SJCRH30 (cell line): ENCODE measurements at regions not wholly inside any gene's neighbourhood (a gene's known extent, or its start where the extent isn't known, plus 50 kb on each side); places are given as distances from the start of the nearest gene placed in this dataset.

Experiments used
- DNase-seq, 2 experiments: peaks; one replicate each; pipeline ENCODE4 v3.0.0-alpha.2; 2015 to 2020
- H3K27ac ChIP-seq: fragments of 250-450 bp; sonication (Bioruptor Pico); 2 replicates; pipeline ENCODE4 v1.5.1; 2020; ENCODE audit warnings: mild to moderate bottlenecking, moderate library complexity
- H3K27me3 ChIP-seq: fragments of 250-450 bp; sonication (Bioruptor Pico); 2 replicates; pipeline ENCODE4 v1.5.1; 2020; ENCODE audit warnings: mild to moderate bottlenecking, moderate library complexity
- H3K36me3 ChIP-seq: fragments of 250-450 bp; sonication (Bioruptor Pico); 2 replicates; pipeline ENCODE4 v1.5.1; 2020; ENCODE audit warnings: mild to moderate bottlenecking, moderate library complexity
- H3K4me1 ChIP-seq: fragments of 250-450 bp; sonication (Bioruptor Pico); 2 replicates; pipeline ENCODE4 v1.5.1; 2020; ENCODE audit warnings: mild to moderate bottlenecking, moderate library complexity
- H3K4me3 ChIP-seq: fragments of 250-450 bp; sonication (Bioruptor Pico); 2 replicates; pipeline ENCODE4 v1.5.1; 2020; ENCODE audit warnings: mild to moderate bottlenecking, moderate library complexity
- H3K9me3 ChIP-seq: fragments of 250-450 bp; sonication (Bioruptor Pico); replicated peaks from 2 replicates; pipeline ENCODE4 v1.5.1; 2020; ENCODE audit warnings: mild to moderate bottlenecking, moderate library complexity

DNA sequence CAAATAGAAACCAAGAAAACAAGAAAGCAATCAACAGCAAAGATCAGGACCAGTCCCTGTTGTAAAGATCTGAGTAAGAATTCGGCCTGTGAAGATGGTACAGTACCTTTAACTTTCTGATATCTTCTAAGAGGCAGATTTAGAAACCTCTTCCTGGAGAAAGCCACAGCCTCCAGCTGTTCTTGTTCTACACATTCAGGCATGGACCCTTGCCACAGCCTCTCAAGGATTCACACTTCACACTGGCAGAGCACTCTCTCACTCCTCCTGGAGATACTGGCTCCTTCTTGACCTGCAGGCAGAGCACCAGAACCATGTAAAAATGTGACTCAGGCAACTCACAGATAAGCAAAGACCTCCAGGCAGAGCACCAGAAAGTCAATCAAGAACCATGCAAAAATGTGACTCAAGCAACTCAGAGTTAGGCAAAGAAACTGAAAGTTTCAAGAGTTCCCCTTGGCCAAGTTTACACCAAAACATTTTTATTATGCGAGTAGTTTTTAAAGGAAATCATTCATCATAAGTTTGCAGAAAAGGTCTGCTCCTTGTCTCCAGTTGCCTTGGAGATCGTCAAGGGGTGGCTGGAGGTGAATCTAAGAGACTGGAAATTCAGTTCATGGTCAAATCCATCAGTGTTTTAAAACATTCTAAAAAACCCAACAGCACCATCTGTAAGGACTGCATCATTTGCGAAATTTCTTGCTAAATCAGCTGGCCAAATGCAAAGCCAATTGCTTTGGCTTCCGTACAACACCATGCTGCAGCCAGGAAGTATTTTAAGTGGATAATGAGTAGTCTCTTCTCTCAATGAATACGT, 119.3 kb upstream of the MDM1 start:
- no peak overlapping the region for H3K27ac ChIP-seq
- no peak for DNase-seq
- 0 out of 2 replicates have a peak, but pooled peaks cover 2% of the 10 kb centered on the region for H3K4me1 ChIP-seq
- H3K9me3 ChIP-seq = 0 out of 2 replicates have a peak, but pooled peaks cover 2% of the 10 kb centered on the region
- H3K36me3 ChIP-seq = no peaks in the 10 kb centered on the region
- no peaks in the 10 kb centered on the region for H3K27me3 ChIP-seq
- no peak overlapping the region for H3K4me3 ChIP-seq

DNA sequence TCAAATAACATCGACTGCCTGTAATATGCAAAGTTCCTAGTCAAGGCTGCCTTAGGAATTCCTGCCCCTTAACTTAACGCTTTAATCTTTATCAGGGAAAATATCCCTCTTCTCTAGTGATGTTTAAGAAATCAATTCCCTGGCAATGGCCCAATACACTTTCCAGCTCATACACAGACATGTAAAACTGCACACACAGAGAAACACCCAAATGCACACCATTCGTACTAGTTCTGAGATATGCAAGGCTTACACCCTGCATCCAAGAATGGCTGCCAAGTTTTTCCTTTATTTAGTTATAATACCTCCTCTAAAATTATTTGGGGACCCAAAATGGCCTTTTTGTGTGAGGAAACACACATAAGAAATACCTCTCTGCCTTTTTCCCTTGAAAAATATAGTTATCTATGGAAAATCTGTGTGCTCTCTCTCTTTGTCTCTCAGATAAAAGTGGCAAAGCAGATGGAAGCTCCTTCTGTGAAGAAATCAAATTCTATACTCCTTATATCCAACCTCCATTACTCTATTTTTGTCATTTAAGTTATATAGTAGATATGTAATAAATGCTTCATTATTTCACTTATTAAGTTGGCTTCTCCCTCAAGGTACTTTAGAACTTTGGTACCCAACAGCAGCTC, 120.0 kb upstream of the MDM1 start:
- no peaks in the 10 kb centered on the region for H3K36me3 ChIP-seq
- no peak overlapping the region for H3K27ac ChIP-seq
- 0 out of 2 replicates have a peak, but pooled peaks cover 2% of the 10 kb centered on the region for H3K9me3 ChIP-seq
- H3K27me3 ChIP-seq = no peaks in the 10 kb centered on the region
- 0 out of 2 replicates have a peak, but pooled peaks cover 2% of the 10 kb centered on the region for H3K4me1 ChIP-seq
- no peak for DNase-seq
- H3K4me3 ChIP-seq = no peak overlapping the region

DNA sequence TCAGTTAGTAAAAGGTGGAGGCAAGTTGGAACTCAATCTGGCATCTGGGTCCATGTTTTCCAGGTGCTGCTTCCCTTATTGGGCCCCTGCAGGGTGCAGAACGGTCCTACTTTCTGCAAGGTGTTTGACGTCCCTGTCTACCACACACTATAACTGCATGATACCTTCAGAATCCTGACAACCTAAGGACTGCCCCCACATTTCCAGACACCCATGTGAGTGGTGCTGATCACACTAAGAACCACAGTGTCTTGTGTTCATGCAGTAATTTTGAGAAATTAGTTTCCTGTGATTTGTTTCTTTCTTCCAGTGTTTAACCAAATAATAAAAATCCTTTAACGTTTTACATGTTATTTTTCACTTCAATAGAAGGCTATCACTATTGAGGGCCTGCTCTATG, 121.1 kb upstream of the MDM1 start:
- H3K4me3 ChIP-seq = no peak overlapping the region
- no peaks in the 10 kb centered on the region for H3K36me3 ChIP-seq
- H3K27ac ChIP-seq = no peak overlapping the region
- H3K27me3 ChIP-seq = no peaks in the 10 kb centered on the region
- 0 out of 2 replicates have a peak, but pooled peaks cover 2% of the 10 kb centered on the region for H3K4me1 ChIP-seq
- no peak for DNase-seq
- H3K9me3 ChIP-seq = 0 out of 2 replicates have a peak, but pooled peaks cover 2% of the 10 kb centered on the region

DNA sequence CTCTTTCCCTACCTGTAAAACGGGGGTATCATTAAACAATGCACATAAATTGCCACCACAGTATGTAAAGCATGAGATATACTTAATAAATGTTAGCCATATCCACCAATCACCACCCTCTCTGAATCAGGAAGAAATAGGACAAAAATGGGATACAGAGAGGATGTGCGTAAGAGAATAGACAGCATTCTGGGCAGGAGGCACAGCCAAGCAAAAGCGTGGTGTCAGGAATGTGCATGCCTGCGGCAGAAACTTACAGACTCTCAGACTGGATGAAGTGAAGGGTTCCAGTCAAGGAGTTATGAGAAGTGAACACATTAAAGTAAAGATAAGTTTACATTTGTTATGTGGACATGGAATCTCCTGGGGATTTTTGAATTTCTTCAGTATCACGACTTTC, 121.7 kb upstream of the MDM1 start:
- no peaks in the 10 kb centered on the region for H3K27me3 ChIP-seq
- 0 out of 2 replicates have a peak, but pooled peaks cover 2% of the 10 kb centered on the region for H3K9me3 ChIP-seq
- no peaks in the 10 kb centered on the region for H3K36me3 ChIP-seq
- no peak for DNase-seq
- 0 out of 2 replicates have a peak, but pooled peaks cover 2% of the 10 kb centered on the region for H3K4me1 ChIP-seq
- H3K4me3 ChIP-seq = no peak overlapping the region
- H3K27ac ChIP-seq = no peak overlapping the region

DNA sequence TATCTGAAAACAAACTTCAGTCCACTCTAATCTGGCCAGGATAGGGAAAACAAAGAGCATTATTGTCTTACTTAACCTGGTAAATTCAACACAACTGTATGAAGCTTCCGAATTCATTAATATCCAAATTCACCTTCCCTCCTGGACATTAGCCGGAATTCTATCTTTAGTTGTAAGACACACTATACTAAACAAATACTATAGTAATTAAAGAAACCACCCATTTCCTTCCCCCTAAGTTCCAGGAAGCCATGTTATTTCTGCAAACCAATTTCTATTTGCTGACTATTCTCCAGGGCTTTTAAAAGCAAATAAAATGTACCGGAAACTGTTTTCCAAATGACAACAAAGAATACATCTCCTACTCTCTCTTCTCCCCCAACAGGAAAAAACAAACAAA, 122.7 kb upstream of the MDM1 start:
- Histone ChIP-seq H3K27me3 (no peaks in the 10 kb centered on the region), H3K4me1 (0 out of 2 replicates have a peak, but pooled peaks cover 2% of the 10 kb centered on the region), H3K4me3 (no peak overlapping the region), H3K36me3 (no peaks in the 10 kb centered on the region), H3K9me3 (no peaks in the 10 kb centered on the region), H3K27ac (no peak overlapping the region)
- no peak for DNase-seq

DNA sequence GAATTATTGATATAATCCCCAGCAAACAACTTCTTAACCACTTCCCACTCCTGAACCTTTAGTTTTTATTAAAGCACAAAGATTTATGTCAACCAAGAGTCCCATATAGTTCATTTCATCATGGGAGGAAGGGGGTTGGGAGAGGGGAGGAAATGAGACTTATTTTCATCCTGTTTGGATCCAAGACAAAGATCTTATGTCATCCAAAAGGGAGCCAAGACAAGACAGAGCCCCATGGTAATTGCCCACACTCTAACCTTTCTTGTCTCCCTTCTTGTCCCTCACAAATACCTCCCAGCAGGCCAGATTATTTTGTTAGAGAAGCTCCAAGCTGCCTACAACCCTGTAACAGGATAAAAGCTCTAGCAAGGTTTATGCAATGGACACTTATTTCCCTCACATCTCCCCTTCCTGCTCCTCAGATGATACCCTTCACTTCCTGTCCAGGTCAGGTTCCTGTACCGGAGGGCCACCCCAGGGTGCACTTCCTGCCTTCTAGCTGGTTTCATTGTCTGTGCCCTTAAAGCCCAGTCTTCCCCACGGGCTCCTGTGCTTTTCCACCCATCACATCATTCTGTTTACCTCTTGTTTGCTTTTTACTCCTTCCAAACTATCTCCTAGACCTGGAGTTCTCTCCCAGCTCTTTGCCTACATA, 123.7 kb upstream of the MDM1 start:
- H3K4me3 ChIP-seq = no peak overlapping the region
- H3K27ac ChIP-seq = no peak overlapping the region
- H3K9me3 ChIP-seq = no peaks in the 10 kb centered on the region
- 0 out of 2 replicates have a peak, but pooled peaks cover 2% of the 10 kb centered on the region for H3K4me1 ChIP-seq
- H3K27me3 ChIP-seq = no peaks in the 10 kb centered on the region
- no peaks in the 10 kb centered on the region for H3K36me3 ChIP-seq
- DNase-seq = peak in 1 of 2 experiments; percentile 12

DNA sequence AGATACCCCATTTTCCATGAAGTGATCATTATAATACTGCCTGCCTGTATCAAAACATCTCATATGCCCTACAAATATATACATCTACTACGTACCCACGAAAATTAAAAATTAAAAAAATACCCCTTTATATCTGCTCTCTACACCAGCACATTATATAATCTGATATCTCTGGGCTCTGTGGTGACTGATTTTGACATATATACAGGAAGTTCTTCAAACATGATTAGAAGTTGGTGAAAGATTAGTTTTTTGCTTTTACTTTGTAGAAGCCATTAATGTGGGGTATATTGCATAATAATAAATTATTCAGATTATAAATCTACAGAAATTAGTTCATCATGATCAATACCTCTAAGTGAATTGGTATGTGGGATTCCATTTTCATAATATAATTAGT, 126.7 kb upstream of the MDM1 start:
- Histone ChIP-seq H3K27me3 (no peaks in the 10 kb centered on the region), H3K4me3 (no peak overlapping the region), H3K4me1 (0 out of 2 replicates have a peak, but pooled peaks cover 2% of the 10 kb centered on the region), H3K36me3 (no peaks in the 10 kb centered on the region), H3K9me3 (no peaks in the 10 kb centered on the region), H3K27ac (no peak overlapping the region)
- no peak for DNase-seq

DNA sequence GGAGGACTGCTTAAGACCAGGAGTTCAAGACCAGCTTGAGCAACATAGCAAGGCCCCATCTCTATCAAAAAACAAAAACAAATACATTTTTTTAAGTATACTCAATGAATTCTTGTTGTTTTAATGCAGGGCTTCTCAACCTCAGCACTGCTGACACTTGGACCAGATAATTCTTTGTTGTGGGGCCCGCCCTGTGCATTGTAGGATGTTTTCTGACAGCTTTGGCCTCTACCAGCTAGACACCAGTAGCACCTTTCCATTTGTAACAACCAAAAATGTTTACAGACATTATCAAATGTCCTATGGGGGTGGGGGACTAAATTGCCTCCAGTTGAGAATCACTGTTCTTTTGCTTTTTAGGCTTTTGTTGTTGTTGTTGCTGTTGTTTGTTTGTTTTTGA, 128.1 kb upstream of the MDM1 start:
- Histone ChIP-seq H3K4me3 (no peak overlapping the region), H3K27ac (no peak overlapping the region), H3K9me3 (no peaks in the 10 kb centered on the region), H3K4me1 (0 out of 2 replicates have a peak, but pooled peaks cover 2% of the 10 kb centered on the region), H3K27me3 (no peaks in the 10 kb centered on the region), H3K36me3 (no peaks in the 10 kb centered on the region)
- no peak for DNase-seq

DNA sequence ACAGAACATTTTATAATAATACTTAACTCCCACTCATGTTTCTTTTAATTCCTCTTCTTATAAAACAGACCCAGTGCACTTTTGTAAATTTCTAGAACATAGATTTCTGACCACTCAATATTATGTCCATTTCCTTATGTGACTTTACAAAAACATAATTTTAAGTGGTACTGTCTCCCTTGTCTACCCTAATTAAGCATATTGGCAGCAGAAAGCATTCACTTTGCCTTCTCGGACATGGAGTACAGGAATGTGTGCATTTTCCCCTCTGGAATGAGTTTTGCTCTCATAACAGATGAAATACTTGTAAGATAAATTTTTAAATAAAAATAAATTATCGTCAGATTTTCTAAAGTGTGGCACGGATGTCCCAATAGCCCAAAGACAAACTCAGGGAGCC, 129.5 kb upstream of the MDM1 start:
- Histone ChIP-seq H3K36me3 (no peaks in the 10 kb centered on the region), H3K9me3 (no peaks in the 10 kb centered on the region), H3K4me1 (no peaks in the 10 kb centered on the region), H3K27me3 (no peaks in the 10 kb centered on the region), H3K4me3 (no peak overlapping the region), H3K27ac (no peak overlapping the region)
- no peak for DNase-seq

DNA sequence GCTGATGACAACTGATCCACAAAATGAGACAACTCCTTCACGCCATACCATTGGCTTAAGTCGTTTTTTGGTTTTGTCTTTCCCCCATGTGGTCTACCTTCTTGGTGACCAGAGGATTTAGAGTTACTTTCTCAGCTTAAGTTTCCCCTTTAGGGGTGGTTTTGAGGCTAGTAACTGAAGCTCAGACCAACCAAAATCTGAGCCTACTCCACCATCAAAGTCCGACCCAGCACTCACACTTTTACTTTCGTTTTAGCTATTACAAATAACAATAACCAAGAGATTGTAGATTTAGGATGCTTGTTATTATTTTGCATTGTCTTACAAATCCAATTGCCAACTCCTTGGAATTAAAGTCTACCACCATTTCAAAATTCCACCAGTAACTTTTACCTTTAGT, 130.6 kb upstream of the MDM1 start:
- no peaks in the 10 kb centered on the region for H3K36me3 ChIP-seq
- no peak for DNase-seq
- H3K4me1 ChIP-seq = no peaks in the 10 kb centered on the region
- no peak overlapping the region; the same call in 1 of the 2 replicates for H3K4me3 ChIP-seq
- no peaks in the 10 kb centered on the region for H3K27me3 ChIP-seq
- no peak overlapping the region for H3K27ac ChIP-seq
- H3K9me3 ChIP-seq = no peaks in the 10 kb centered on the region

DNA sequence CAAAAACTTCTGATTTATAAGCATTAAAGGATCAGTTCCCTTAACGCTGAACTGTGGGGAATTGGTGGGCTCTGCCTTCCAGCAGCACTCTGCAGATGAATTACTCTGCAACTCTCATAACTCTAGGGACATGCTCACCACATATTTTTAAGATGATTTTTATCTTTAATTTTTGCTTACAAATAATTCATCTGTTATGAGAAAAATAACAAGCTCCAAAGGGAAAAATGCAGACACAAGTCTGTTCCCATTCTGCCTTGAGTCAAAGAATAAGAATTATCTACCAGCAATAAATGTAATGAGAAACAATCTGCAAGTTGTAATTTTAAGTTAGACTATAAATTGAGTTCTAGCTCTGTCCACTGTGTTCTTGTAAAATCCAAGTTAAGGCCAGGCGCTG, 133.1 kb upstream of the MDM1 start:
- H3K27ac ChIP-seq = no peak overlapping the region
- no peaks in the 10 kb centered on the region for H3K9me3 ChIP-seq
- H3K4me1 ChIP-seq = no peaks in the 10 kb centered on the region
- no peak overlapping the region for H3K4me3 ChIP-seq
- H3K27me3 ChIP-seq = no peaks in the 10 kb centered on the region
- H3K36me3 ChIP-seq = no peaks in the 10 kb centered on the region
- DNase-seq = no peak

DNA sequence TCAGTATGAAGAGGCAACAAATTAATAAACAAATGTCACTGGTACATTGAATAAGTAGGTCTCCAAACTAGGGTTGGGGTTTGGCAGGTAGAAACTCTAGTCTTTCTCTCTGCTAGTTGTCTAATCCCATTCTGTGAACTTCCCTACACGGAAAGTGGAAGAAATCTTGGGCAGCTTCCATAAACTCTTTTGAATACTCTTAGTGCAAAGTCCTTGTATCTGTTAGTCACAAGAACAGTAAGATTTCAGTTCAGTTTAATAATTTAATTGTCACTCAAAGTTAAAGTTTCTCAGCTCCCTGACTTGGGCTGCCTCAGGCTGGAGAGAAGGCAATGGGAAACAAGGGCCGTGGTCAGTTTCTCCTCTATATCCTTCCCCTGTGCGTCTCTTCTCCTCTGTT, 135.4 kb upstream of the MDM1 start:
- H3K4me1 ChIP-seq = no peaks in the 10 kb centered on the region
- no peaks in the 10 kb centered on the region for H3K36me3 ChIP-seq
- H3K4me3 ChIP-seq = no peak overlapping the region
- H3K27me3 ChIP-seq = no peaks in the 10 kb centered on the region
- H3K27ac ChIP-seq = no peak overlapping the region
- no peak for DNase-seq
- no peaks in the 10 kb centered on the region for H3K9me3 ChIP-seq

DNA sequence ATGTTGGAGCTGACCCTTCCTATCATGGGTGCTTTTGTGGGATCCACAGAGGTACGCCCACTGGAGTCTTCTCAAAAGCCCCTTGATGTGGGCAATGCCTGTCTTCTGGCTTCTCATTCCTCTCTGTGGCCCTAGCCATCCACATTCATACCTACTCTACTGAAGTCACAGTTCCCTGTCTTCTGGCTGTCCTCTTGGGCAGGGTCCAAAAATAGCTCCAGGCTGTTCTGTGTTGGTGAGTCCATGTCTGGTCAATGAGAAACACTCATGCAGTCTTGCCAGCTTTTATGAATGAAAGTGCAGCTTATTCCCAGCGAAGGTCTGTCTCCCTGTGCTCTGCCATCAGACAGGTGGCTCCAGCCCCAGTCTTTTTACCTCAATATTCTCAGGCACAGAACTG, 135.9 kb upstream of the MDM1 start:
- DNase-seq = no peak
- Histone ChIP-seq H3K9me3 (no peaks in the 10 kb centered on the region), H3K4me3 (no peak overlapping the region), H3K4me1 (no peaks in the 10 kb centered on the region), H3K27me3 (no peaks in the 10 kb centered on the region), H3K36me3 (no peaks in the 10 kb centered on the region), H3K27ac (no peak overlapping the region)

DNA sequence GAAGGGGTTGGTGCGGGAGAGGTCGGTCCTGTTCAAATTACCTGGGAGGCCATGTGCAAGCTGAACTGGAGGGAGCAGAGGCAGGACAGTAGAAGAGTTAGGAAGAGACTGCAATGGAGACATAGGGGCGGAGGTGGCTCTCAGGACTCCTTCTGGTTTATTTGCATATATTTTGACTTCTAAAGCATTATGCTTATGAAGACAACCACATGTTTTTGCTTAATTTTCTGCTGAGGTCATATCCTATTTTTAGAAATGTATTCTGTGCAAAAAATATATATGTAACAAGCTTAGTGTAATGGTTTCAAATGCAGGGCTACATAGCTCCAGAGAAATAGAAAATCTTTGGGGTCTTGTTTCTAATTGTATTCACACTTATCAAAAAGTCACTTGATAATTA, 137.0 kb upstream of the MDM1 start:
- Histone ChIP-seq H3K4me1 (no peaks in the 10 kb centered on the region), H3K27me3 (no peaks in the 10 kb centered on the region), H3K27ac (no peak overlapping the region), H3K4me3 (no peak overlapping the region), H3K36me3 (no peaks in the 10 kb centered on the region), H3K9me3 (no peaks in the 10 kb centered on the region)
- no peak for DNase-seq

DNA sequence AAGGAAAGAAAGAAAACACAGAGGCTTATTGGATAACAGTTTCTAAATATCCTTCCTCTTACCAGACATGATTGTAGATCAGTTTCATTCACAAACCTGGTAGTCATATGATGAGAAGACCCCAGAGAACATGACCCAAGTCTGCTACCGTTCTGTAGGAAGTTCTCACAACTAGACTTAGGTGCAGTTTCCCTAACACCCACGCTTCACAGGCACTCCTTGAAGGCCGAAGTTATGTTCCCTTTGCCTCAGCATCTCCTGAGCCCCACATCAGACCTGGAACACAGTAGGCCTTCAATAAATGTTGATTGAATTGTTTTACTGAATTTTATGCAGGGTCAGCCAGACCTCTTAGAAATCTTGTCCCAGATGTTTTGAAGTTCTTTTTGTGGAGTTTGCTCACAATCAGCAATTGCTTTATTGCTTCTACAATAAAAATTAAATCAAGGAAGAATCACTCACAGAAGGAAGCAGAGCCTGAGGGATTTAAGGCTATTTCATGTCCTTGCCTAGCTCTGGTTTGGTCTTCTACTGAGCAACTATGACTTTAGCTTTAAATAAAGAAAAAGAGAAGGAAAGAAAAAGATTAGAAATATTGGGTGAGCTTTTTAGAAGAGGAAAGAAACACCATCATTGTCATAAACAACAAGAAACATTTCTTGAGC, 138.6 kb upstream of the MDM1 start:
- no peaks in the 10 kb centered on the region for H3K36me3 ChIP-seq
- H3K4me1 ChIP-seq = no peaks in the 10 kb centered on the region
- no peaks in the 10 kb centered on the region for H3K27me3 ChIP-seq
- H3K9me3 ChIP-seq = no peaks in the 10 kb centered on the region
- no peak for DNase-seq
- H3K4me3 ChIP-seq = no peak overlapping the region
- no peak overlapping the region for H3K27ac ChIP-seq
